Globus pallidus (tissue), 1 donor: ENCODE measurements at regions not wholly inside any gene's neighbourhood (a gene's known extent, or its start where the extent isn't known, plus 50 kb on each side); places are given as distances from the start of the nearest gene placed in this dataset.
"Not testable (repeated sequence)": the region's sequence is repeated elsewhere in the genome, so short reads cannot be mapped to it uniquely, and the experiment has no call there.

Experiments
- DNase-seq: peaks from one replicate; pipeline ENCODE4 v3.0.0-alpha.2; 2015; ENCODE audit warnings: low spot score

GRCh38 chr9:74094766-74095165 lies 402.4 kb upstream of the RORB start:
- no peak for DNase-seq

GRCh38 chr9:74095925-74096324 lies 401.2 kb upstream of the RORB start:
- no peak for DNase-seq

- DNase-seq = no peak
Measured at GRCh38 chr9:74096420-74096819, 400.7 kb upstream of the RORB start.

- DNase-seq = no peak
Measured at GRCh38 chr9:74100042-74100441, 397.1 kb upstream of the RORB start.

GRCh38 chr9:74102148-74102547 lies 395.0 kb upstream of the RORB start:
- DNase-seq = not testable (repeated sequence)

GRCh38 chr9:74102702-74103101 lies 394.4 kb upstream of the RORB start:
- DNase-seq = no peak

GRCh38 chr9:74107692-74108091 lies 389.4 kb upstream of the RORB start:
- DNase-seq = no peak

GRCh38 chr9:74115976-74116375 lies 381.2 kb upstream of the RORB start:
- DNase-seq = no peak

- DNase-seq = no peak
Measured at GRCh38 chr9:74117151-74117550, 380.0 kb upstream of the RORB start.

GRCh38 chr9:74117731-74118130 lies 379.4 kb upstream of the RORB start:
- no peak for DNase-seq

GRCh38 chr9:74120061-74120460 lies 377.1 kb upstream of the RORB start:
- no peak for DNase-seq

- no peak for DNase-seq
Measured at GRCh38 chr9:74120470-74120869, 376.7 kb upstream of the RORB start.

GRCh38 chr9:74122216-74122615 lies 374.9 kb upstream of the RORB start:
- DNase-seq = no peak

- no peak for DNase-seq
Measured at GRCh38 chr9:74122661-74123060, 374.5 kb upstream of the RORB start.

- no peak for DNase-seq
Measured at GRCh38 chr9:74125941-74126340, 371.2 kb upstream of the RORB start.

- no peak for DNase-seq
Measured at GRCh38 chr9:74132986-74133385, 364.1 kb upstream of the RORB start.

- DNase-seq = no peak
Measured at GRCh38 chr9:74133921-74134320, 363.2 kb upstream of the RORB start.

GRCh38 chr9:74138182-74138581 lies 359.0 kb upstream of the RORB start:
- no peak for DNase-seq

- DNase-seq = no peak
Measured at GRCh38 chr9:74140141-74140540, 357.0 kb upstream of the RORB start.

- DNase-seq = no peak
Measured at GRCh38 chr9:74147906-74148305, 349.2 kb upstream of the RORB start.

- no peak for DNase-seq
Measured at GRCh38 chr9:74172874-74173273, 324.3 kb upstream of the RORB start.

- no peak for DNase-seq
Measured at GRCh38 chr9:74173284-74173683, 323.9 kb upstream of the RORB start.

GRCh38 chr9:74197771-74198170 lies 299.4 kb upstream of the RORB start:
- not testable (repeated sequence) for DNase-seq

- no peak for DNase-seq
Measured at GRCh38 chr9:74205056-74205455, 292.1 kb upstream of the RORB start.
